Stimulated activated CD8-positive, alpha-beta memory T cell treated with anti-CD3 and anti-CD28 coated beads, Interleukin-15, amount 100 ng/mL, for 1 hour (primary cell): ENCODE measurements at regions not wholly inside any gene's neighbourhood (a gene's known extent, or its start where the extent isn't known, plus 50 kb on each side); places are given as distances from the start of the nearest gene placed in this dataset.

Experiments
- DNase-seq: peaks from one replicate; pipeline ENCODE4 v3.0.0-alpha.2; 2020; ENCODE audit warnings: low read depth

GRCh38 chr12:93103154-93103553 is 174.1 kb upstream of the EEA1 start:
- DNase-seq: no peak

- DNase-seq: no peak
These were observed 175.4 kb upstream of the EEA1 start for GRCh38 chr12:93104535-93104934.

GRCh38 chr12:93106910-93107309 is 177.8 kb upstream of the EEA1 start:
- no peak for DNase-seq

- no peak for DNase-seq
These were observed 178.6 kb upstream of the EEA1 start for GRCh38 chr12:93107514-93108312.

DNA sequence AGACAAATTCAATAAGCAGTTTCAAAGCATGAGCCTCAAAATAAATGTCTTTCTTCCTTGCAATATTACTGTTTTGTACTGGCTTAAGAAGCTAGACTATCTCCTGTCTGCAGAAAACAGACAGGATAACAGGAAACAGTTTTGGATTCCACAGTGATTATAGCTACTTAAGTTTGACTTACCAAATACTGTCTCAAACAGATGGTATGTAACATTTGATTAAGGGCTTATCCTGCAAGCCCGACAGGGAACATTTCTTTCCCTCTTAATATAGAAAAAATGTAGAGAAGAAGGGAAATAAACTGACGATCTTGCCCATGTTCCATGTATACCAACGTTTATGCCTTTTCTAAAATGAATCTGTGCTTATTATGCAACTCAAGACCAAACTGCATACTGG is 179.9 kb upstream of the EEA1 start:
- DNase-seq: no peak

- DNase-seq: no peak
These were observed 180.6 kb upstream of the EEA1 start for GRCh38 chr12:93109551-93110203.

DNA sequence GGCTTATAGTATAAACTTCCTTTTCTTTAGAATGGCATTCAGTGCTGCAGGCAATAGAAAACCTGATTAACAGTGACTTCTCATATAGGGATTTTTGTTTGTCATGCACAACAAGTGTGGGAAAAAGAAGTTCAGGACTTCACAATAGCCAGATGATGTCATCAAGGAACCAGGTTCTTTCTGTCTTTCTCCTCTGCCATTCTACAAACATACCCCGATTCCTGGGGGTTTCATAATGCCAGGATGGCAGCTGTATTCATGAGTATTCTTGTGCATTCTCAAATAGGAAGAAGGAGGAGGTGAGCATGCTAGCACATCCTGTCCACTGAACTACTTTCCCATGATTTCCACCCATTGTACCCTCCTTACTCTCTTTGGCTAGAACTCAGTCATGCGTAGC is 182.7 kb upstream of the EEA1 start:
- DNase-seq: no peak

DNA sequence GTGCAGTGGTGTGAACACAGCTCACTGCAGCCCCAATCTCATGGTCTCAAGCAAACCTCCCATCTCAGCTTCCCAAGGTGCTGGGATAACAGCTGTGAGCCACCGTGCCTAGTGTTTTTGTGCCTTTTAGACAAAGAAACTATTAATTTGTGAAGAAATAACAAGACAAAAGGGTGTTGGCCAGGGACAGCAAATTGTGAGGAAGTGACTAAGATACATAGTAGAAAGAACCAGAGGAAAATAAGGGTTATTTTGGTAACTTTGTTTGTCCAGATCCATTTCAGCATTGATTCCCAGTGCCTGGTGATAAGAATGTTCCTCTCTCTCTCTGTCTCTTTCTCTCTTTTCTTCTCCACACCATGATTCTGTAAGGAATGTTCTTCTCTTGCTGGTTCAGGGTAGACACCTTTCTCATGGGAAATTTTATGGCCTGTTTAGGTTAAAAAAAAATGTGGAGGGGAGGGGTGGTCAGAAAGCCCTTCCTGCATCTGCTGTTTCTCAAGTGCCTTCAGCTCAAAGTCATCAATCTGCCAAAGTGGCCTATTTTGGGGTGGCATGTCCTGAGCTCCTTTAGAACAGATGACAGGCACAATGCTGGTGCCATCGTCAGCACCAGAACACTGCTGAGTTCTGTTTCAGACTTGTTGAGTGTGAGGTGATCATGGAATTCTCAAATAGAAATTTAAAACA is 184.4 kb upstream of the EEA1 start:
- no peak for DNase-seq

- no peak for DNase-seq
These were observed 186.1 kb upstream of the EEA1 start for GRCh38 chr12:93115198-93115601.

DNA sequence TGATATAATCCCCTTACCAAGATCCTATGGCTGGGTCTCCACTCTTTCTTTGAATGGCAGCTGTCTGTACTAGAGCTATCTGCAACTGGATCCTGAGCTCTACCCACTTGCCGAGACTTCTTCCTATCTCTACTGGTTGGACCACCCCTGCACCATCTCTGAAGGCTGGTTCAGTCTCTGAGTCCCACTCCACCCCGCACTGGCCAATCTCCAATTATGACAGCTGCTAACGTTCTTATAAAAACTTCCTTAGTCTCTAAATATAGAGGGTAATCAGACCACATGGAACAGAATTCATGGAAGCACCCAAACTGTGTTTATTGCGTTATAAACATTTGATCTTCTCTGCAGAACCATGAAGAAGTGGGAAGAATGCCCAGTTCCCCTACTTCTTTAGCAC is 186.6 kb upstream of the EEA1 start:
- DNase-seq: no peak

GRCh38 chr12:93116632-93117031 is 187.5 kb upstream of the EEA1 start:
- no peak for DNase-seq

DNA sequence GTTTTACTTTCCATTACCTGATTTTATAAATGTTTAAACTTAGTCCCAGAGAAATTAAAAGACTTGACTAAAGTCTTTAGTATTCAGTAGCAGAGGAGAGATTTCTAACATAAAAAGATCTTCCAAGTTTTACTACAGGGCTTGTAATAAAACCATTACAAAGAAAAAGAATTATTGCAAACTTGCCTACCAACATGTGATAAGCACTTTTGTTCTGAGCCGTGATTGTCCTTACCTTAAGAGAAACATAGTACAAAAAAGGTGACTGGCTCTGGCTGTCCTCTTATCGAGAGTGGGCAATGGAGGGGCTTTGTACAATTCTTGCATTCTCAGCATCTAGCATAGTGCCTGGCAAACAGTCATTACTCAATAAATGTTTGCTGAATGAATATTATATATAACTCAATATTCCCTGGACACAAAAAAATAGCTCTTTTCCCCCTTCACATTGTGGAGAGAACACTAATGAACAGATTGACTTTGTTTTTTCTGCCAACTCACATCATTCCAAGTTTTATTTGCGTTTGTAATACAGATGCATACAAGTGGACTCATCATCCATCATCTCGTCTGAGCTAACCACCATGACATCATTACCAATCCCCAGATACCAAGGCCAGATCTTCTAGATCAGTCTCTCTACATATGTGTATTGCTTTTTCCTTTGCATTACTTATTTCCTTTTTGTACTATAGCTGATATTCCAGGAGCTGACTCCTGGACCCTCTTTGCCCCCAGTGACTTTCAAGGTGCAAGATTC is 192.8 kb upstream of the EEA1 start:
- no peak for DNase-seq

GRCh38 chr12:93122569-93123091 is 193.5 kb upstream of the EEA1 start:
- no peak for DNase-seq

- no peak for DNase-seq
These were observed 196.0 kb upstream of the EEA1 start for GRCh38 chr12:93125126-93125525.

DNA sequence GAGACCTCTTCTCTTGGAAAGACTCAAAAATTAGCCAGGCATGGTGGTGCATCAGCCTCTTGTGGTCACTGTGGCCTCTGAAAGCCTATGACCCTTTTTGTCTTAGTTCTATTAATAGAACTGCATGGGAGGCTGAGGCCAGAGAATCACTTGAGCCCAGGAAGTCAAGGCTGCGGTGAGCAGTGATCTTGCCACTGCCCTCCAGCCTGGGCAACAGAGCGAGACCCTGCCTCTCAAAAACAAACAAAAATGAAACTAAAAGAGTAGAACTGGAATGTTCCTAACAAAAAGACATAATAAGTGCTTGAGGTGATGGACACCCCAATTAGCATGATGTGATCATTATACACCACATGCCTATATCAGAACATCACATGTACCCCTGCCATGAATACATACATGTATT is 197.0 kb upstream of the EEA1 start:
- no peak for DNase-seq

DNA sequence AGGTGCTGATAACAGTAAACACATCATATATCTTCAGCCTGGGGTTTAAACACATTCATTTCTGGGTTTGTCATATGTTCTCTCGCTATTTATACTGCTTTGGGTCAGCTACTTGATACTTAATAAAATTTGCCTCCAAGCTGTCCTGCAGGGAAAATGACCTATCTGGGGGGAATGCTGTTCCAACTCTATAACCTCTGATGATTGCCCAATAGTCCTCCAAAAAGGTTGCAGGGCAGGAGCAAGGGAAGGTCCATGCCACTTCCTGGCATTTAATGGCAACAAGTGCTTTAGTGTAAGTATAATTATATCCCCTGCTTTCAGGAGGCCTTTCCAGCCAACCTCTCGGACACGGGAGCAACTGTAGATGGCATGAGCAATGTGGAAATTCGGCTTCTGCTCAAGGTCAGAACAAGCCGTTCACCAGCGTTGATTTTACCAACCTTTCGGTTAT is 198.0 kb upstream of the EEA1 start:
- DNase-seq: no peak

- no peak for DNase-seq
These were observed 198.7 kb upstream of the EEA1 start for GRCh38 chr12:93127582-93128331.

DNA sequence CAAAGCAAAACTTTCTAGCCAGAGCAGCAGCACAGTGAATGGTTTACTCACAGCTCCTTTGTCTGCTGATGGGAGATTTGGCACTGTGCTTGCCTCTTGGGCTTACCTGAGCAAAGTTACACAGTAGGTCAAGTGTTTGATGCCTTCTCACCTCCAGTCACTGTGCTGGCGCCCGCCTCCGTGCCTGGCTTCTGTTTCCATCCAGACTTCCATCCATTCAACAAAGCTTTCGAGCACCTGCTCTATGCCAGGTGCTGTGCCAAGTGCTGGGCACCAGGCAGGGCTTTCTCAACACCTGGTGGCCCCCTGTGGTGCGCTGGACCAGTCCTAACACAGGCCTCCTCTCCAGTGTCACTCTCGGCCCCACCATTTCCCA is 199.2 kb upstream of the EEA1 start:
- no peak for DNase-seq

- no peak for DNase-seq
These were observed 201.4 kb upstream of the EEA1 start for GRCh38 chr12:93130366-93131054.

DNA sequence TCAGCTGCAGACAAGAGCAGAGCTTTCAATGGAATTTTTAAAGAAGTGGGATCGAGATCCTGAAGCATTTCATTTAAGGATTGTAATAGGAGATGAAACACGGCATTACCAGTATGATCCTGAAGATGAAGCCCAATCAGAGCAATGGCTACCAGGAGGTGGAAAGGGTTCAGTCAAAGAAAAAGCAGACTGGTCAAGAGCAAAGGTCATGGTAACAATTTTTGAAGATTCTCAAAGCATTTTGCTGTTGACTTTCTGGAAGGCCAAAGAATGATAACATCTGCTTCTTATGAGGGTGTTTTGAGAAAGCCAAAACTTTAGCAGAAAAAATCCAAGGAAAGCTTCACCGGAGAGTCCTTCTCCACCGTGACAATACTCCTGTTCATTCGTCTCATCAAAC is 204.3 kb upstream of the EEA1 start:
- no peak for DNase-seq
